Prostate gland (tissue), 2 donors: ENCODE measurements at regions not wholly inside any gene's neighbourhood (a gene's known extent, or its start where the extent isn't known, plus 50 kb on each side); places are given as distances from the start of the nearest gene placed in this dataset.

Experiments used
- CTCF ChIP-seq, 4 experiments: fragments of 200-600 bp in 2 of 4; fragments of 450-650 bp in 2 of 4; sonication (generic) in 2 of 4; IDR thresholded peaks; 1 replicate in 3 of 4; 2 replicates in 1 of 4; pipeline ENCODE4 v1.5.1; 2016 to 2019; ENCODE audit warnings: antibody characterized with exemption in 4 of 4, mild to moderate bottlenecking in 2 of 4, moderate library complexity in 2 of 4
- POLR2A ChIP-seq: fragments of 450-650 bp; IDR thresholded peaks from one replicate; pipeline ENCODE4 v1.6.1; 2016; ENCODE audit warnings: antibody characterized with exemption, mild to moderate bottlenecking

GRCh38 chr4:20095805-20096541 lies 155.7 kb upstream of the SLIT2 start:
- TF ChIP-seq CTCF (IDR thresholded peaks at IDR 0.05) (no peak), POLR2A (no peak)
